ENCODE measurements at regions not wholly inside any gene's neighbourhood (a gene's known extent, or its start where the extent isn't known, plus 50 kb on each side); places are given as distances from the start of the nearest gene placed in this dataset.

DNA sequence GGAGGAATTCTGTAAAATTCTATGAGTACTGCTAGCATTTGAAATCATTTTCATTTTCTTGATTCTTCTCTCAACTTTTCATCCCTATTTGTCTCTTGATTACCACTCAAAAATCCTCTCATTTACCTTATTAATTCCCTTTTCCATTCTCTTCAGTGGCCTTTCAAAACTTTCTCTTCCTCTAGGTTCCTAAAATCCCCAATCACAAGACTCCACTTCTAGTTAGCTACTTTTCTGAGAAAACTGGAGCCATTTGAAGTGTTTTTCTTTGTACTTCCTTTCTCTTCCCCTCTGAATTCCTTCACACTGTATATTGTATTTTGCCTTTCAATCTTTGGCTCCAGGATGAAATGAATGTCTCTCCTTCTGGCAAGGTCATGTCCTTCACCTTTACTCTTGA is 61.3 kb upstream of the NR4A3 start:
- TF ChIP-seq, protein P1, sequence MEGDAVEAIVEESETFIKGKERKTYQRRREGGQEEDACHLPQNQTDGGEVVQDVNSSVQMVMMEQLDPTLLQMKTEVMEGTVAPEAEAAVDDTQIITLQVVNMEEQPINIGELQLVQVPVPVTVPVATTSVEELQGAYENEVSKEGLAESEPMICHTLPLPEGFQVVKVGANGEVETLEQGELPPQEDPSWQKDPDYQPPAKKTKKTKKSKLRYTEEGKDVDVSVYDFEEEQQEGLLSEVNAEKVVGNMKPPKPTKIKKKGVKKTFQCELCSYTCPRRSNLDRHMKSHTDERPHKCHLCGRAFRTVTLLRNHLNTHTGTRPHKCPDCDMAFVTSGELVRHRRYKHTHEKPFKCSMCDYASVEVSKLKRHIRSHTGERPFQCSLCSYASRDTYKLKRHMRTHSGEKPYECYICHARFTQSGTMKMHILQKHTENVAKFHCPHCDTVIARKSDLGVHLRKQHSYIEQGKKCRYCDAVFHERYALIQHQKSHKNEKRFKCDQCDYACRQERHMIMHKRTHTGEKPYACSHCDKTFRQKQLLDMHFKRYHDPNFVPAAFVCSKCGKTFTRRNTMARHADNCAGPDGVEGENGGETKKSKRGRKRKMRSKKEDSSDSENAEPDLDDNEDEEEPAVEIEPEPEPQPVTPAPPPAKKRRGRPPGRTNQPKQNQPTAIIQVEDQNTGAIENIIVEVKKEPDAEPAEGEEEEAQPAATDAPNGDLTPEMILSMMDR (IDR thresholded peaks at IDR 0.05; ENCODE audit: low read depth, low read length, poor library complexity, severe bottlenecking) = no peak
- TF ChIP-seq EZH2phosphoT487 (IDR thresholded peaks at IDR 0.05; ENCODE audit: borderline replicate concordance, low read length) = no peak

Measured in DOHH2 (cell line).